ENCODE measurements at regions not wholly inside any gene's neighbourhood (a gene's known extent, or its start where the extent isn't known, plus 50 kb on each side); places are given as distances from the start of the nearest gene placed in this dataset.

DNA sequence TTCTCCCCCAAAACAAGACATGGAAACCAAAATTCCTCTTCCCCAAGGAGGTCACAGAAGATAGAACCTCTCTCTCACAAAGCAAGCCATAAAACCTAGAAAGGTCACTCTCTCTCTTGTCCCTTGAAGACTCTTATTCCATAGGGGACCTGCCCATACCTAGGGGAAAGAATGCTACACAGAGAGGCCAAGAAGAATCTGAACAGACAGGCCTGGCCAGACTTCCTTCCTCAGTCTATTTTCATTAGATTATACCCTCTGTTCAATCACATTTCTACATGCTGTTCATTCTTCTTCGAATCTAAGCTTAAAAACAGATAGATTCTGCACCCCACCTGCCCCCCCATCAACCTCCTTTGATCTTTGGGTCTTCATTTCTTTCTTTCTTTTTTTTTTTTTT lies 206.8 kb downstream of the TLE4 start:
- H3K4me1 Mint-ChIP-seq, result peaks cover 0 to 1% (median 0%) of the 10 kb centered on the region in 7 donors
- intact Hi-C loops (cut with micrococcal nuclease), result no loop called here
- peaks cover 0 to 7% (median 0%) of the 10 kb centered on the region in 11 donors for H3K9me3 Mint-ChIP-seq
- ChIA-PET POLR2A (no interaction called here), CTCF (no interaction called here)
- no peak overlapping the region for H3K27ac Mint-ChIP-seq
- H3K27me3 Mint-ChIP-seq, result peaks cover 0 to 6% (median 0%) of the 10 kb centered on the region in 5 donors
- no peaks in the 10 kb centered on the region for H3K27me3 ChIP-seq (ENCODE audit: control insufficient read depth in 2 of 2, insufficient read depth in 2 of 2, low read length in 2 of 2)
- no peak overlapping the region for H3K4me3 ChIP-seq (ENCODE audit: low read length)
- no peak for ATAC-seq
- peaks cover 0 to 6% (median 3%) of the 10 kb centered on the region in 5 donors for H3K36me3 Mint-ChIP-seq
- DNase-seq, result no peak
- no peaks in the 10 kb centered on the region for H3K36me3 ChIP-seq (ENCODE audit: control insufficient read depth in 2 of 3, insufficient read depth in 3 of 3, low read length in 3 of 3)
- no peaks in the 10 kb centered on the region for H3K9me3 ChIP-seq (ENCODE audit: control insufficient read depth in 2 of 3, low read length in 3 of 3)
- H3K27ac ChIP-seq (ENCODE audit: low read depth, low read length), result no peak overlapping the region
- no peak overlapping the region for H3K4me3 Mint-ChIP-seq
- no peaks in the 10 kb centered on the region for H3K4me1 ChIP-seq (ENCODE audit: control insufficient read depth in 2 of 2, insufficient read depth in 2 of 2, low read length in 2 of 2)

- H3K36me3 ChIP-seq (ENCODE audit: control insufficient read depth in 2 of 3, insufficient read depth in 3 of 3, low read length in 3 of 3), result no peaks in the 10 kb centered on the region
- H3K4me1 Mint-ChIP-seq, result peaks cover 0 to 1% (median 0%) of the 10 kb centered on the region in 7 donors
- intact Hi-C loops (cut with micrococcal nuclease), result no loop called here
- H3K36me3 Mint-ChIP-seq, result no peaks in the 10 kb centered on the region
- no peak overlapping the region for H3K4me3 Mint-ChIP-seq
- no peaks in the 10 kb centered on the region for H3K27me3 ChIP-seq (ENCODE audit: control insufficient read depth in 2 of 2, insufficient read depth in 2 of 2, low read length in 2 of 2)
- H3K4me3 ChIP-seq (ENCODE audit: low read length), result no peak overlapping the region
- no peak overlapping the region for H3K27ac ChIP-seq (ENCODE audit: low read depth, low read length)
- ATAC-seq (no peak), DNase-seq (no peak)
- H3K27me3 Mint-ChIP-seq, result peaks cover 0 to 6% (median 3%) of the 10 kb centered on the region in 5 donors
- H3K9me3 ChIP-seq (ENCODE audit: control insufficient read depth in 2 of 3, low read length in 3 of 3), result no peaks in the 10 kb centered on the region
- no peak overlapping the region for H3K27ac Mint-ChIP-seq
- POLR2A ChIA-PET, result no interaction called here
- peaks cover 0 to 5% (median 0%) of the 10 kb centered on the region in 11 donors for H3K9me3 Mint-ChIP-seq
- H3K4me1 ChIP-seq (ENCODE audit: control insufficient read depth in 2 of 2, insufficient read depth in 2 of 2, low read length in 2 of 2), result no peaks in the 10 kb centered on the region
- CTCF ChIA-PET, result no interaction called here
These were observed 204.8 kb downstream of the TLE4 start for GRCh38 chr9:79776581-79776980.

Data from naive thymus-derived CD4-positive, alpha-beta T cell (primary cell).